Trophoblast cell (in vitro differentiated cells and primary cell): ENCODE measurements at regions not wholly inside any gene's neighbourhood (a gene's known extent, or its start where the extent isn't known, plus 50 kb on each side); places are given as distances from the start of the nearest gene placed in this dataset.

Experiments used
- DNase-seq, 2 donors: peaks; one replicate each; pipeline ENCODE4 v3.0.0-alpha.2; 2016
- H2AFZ ChIP-seq: 2 replicates; pipeline ENCODE4 v1.6.1; 2013; ENCODE audit warnings: low read length, moderate library complexity, mild to moderate bottlenecking; ENCODE audit not compliant: insufficient read depth, poor library complexity
- H2AK5ac ChIP-seq: 2 replicates; pipeline ENCODE4 v1.6.1; 2013; ENCODE audit warnings: mild to moderate bottlenecking, low read length
- H2BK120ac ChIP-seq: 2 replicates; pipeline ENCODE4 v1.6.1; 2013; ENCODE audit warnings: low read length, mild to moderate bottlenecking, moderate library complexity; ENCODE audit not compliant: insufficient read depth, poor library complexity
- H2BK12ac ChIP-seq: 2 replicates; pipeline ENCODE4 v1.6.1; 2013; ENCODE audit warnings: mild to moderate bottlenecking, low read length, moderate library complexity
- H2BK5ac ChIP-seq: 2 replicates; pipeline ENCODE4 v1.6.1; 2013; ENCODE audit warnings: low read length, low read depth, moderate library complexity, mild to moderate bottlenecking; ENCODE audit not compliant: poor library complexity
- H3K14ac ChIP-seq: 2 replicates; pipeline ENCODE4 v1.6.1; 2013; ENCODE audit warnings: mild to moderate bottlenecking, low read length
- H3K18ac ChIP-seq: 2 replicates; pipeline ENCODE4 v1.6.1; 2013; ENCODE audit warnings: mild to moderate bottlenecking, low read length
- H3K23ac ChIP-seq: 2 replicates; pipeline ENCODE4 v1.6.1; 2013; ENCODE audit warnings: low read length
- H3K27ac ChIP-seq: 2 replicates; pipeline ENCODE4 v1.5.1; 2013; ENCODE audit warnings: low read depth, mild to moderate bottlenecking, inconsistent platforms, low read length, moderate library complexity
- H3K27me3 ChIP-seq: 2 replicates; pipeline ENCODE4 v1.6.1; 2013; ENCODE audit warnings: inconsistent platforms, mild to moderate bottlenecking, low read length, moderate library complexity; ENCODE audit not compliant: insufficient read depth
- H3K36me3 ChIP-seq, 2 experiments: 1 replicate in 1 of 2; 2 replicates in 1 of 2; pipeline ENCODE4 v1.6.1; 2013; ENCODE audit warnings: low read length in 2 of 2, mild to moderate bottlenecking in 2 of 2, moderate library complexity in 1 of 2; ENCODE audit not compliant: insufficient read depth in 2 of 2, control insufficient read depth in 1 of 2
- H3K4ac ChIP-seq: 2 replicates; pipeline ENCODE4 v1.6.1; 2013; ENCODE audit warnings: low read depth, mild to moderate bottlenecking, low read length, moderate library complexity
- H3K4me1 ChIP-seq, 2 experiments: 1 replicate in 1 of 2; 2 replicates in 1 of 2; pipeline ENCODE4 v1.6.1; 2013; ENCODE audit warnings: low read length in 2 of 2, mild to moderate bottlenecking in 2 of 2, moderate library complexity in 1 of 2; ENCODE audit not compliant: insufficient read depth in 2 of 2, control insufficient read depth in 1 of 2
- H3K4me2 ChIP-seq: 2 replicates; pipeline ENCODE4 v1.6.1; 2013; ENCODE audit warnings: inconsistent platforms, mild to moderate bottlenecking, low read length, moderate library complexity
- H3K4me3 ChIP-seq: 2 replicates; pipeline ENCODE4 v1.5.1; 2013; ENCODE audit warnings: mild to moderate bottlenecking, low read depth, low read length, inconsistent platforms
- H3K79me1 ChIP-seq: one replicate; pipeline ENCODE4 v1.6.1; 2013; ENCODE audit warnings: low read length
- H3K79me2 ChIP-seq: 2 replicates; pipeline ENCODE4 v1.6.1; 2013; ENCODE audit warnings: low read length, mild to moderate bottlenecking; ENCODE audit not compliant: control insufficient read depth, insufficient read depth, poor library complexity
- H3K9ac ChIP-seq: 2 replicates; pipeline ENCODE4 v1.6.1; 2013; ENCODE audit warnings: mild to moderate bottlenecking, low read length
- H3K9me3 ChIP-seq: 2 replicates; pipeline ENCODE4 v1.6.1; 2013; ENCODE audit warnings: low read depth, mild to moderate bottlenecking, control low read depth, inconsistent platforms, low read length; ENCODE audit not compliant: insufficient read depth
- H4K12ac ChIP-seq: 2 replicates; pipeline ENCODE4 v1.6.1; 2013; ENCODE audit warnings: low read depth, mild to moderate bottlenecking, low read length, moderate library complexity
- H4K8ac ChIP-seq: 2 replicates; pipeline ENCODE4 v1.6.1; 2013; ENCODE audit warnings: low read depth, mild to moderate bottlenecking, low read length, moderate library complexity
- H4K91ac ChIP-seq: one replicate; pipeline ENCODE4 v1.6.1; 2013; ENCODE audit warnings: low read depth, mild to moderate bottlenecking, low read length, moderate library complexity
- WGBS: extraction: QIAGEN DNeasy Blood & Tissue Kit; methylation state at CpG from one replicate; pipeline ENCODE4 v1.1.7; 2013; ENCODE audit warnings: missing lambda C conversion rate; ENCODE audit not compliant: insufficient read length, insufficient coverage; ENCODE audit errors: extremely low coverage; 5-methylcytosine and 5-hydroxymethylcytosine counted together

DNA sequence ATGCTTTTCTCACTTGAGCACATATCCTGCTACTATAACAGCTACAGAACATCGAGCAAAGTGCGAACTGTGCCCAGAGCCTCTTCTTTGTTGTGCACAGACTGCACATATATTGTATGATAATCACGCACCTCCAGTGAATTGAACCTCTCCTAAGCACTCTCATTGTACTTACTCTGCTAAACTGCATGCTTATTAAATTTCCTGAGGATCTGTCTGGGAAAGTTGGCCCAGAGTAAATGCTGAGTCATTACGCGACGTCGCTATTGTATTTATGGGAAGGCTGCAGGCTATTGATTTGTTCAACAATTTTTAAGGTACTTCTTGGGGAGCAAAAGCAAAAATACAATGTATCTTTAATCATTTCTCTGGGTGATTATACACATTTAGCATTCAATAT lies 399.6 kb upstream of the DSEL start:
- H2AFZ ChIP-seq = no peak overlapping the region
- H3K9me3 ChIP-seq = no peaks in the 10 kb centered on the region
- H2BK5ac ChIP-seq = no peak overlapping the region
- H3K36me3 ChIP-seq = no peaks in the 10 kb centered on the region
- no peak overlapping the region for H3K4me3 ChIP-seq
- no CpG with 5 or more reads among the region's 7 CpGs for WGBS
- H4K91ac ChIP-seq = no peak overlapping the region
- no peaks in the 10 kb centered on the region for H3K79me2 ChIP-seq
- H3K4me2 ChIP-seq = no peak overlapping the region
- no peak overlapping the region for H3K4ac ChIP-seq
- H2AK5ac ChIP-seq = no peak overlapping the region
- H2BK12ac ChIP-seq = no peak overlapping the region
- H3K14ac ChIP-seq = no peak overlapping the region
- DNase-seq = no peak
- no peak overlapping the region for H3K18ac ChIP-seq
- no peak overlapping the region for H3K27ac ChIP-seq
- no peak overlapping the region for H4K12ac ChIP-seq
- H3K4me1 ChIP-seq = peaks cover 0 to 3% of the 10 kb centered on the region in 2 experiments
- no peak overlapping the region for H2BK120ac ChIP-seq
- no peaks in the 10 kb centered on the region for H3K27me3 ChIP-seq
- H3K79me1 ChIP-seq = no peaks in the 10 kb centered on the region
- no peak overlapping the region for H4K8ac ChIP-seq
- H3K9ac ChIP-seq = no peak overlapping the region
- H3K23ac ChIP-seq = no peak overlapping the region

DNA sequence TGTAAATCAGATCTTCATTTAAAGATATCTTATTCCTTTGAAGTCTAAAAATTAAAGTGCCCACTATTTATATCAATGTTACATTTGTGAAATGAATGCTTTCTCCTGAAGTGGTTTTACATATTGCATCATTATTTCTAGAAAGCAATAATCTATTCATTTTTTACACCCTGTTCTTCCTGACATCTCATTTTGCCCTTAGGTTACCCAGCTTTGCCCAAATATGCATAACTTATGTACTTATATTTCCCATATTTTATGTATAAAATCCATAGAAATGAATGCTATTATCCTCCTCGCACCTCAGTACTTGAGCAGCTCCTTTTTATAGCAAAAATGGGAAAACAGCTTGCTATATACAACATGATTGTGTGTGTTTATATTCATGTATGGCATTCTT lies 396.5 kb upstream of the DSEL start:
- H2BK5ac ChIP-seq = no peak overlapping the region
- no peak overlapping the region for H3K23ac ChIP-seq
- no peaks in the 10 kb centered on the region for H3K9me3 ChIP-seq
- no peak overlapping the region for H3K4me3 ChIP-seq
- no peak overlapping the region for H3K18ac ChIP-seq
- peaks cover 0 to 3% of the 10 kb centered on the region in 2 experiments for H3K4me1 ChIP-seq
- no peak overlapping the region for H2BK120ac ChIP-seq
- H3K4me2 ChIP-seq = no peak overlapping the region
- H3K79me2 ChIP-seq = no peaks in the 10 kb centered on the region
- no peak for DNase-seq
- no peaks in the 10 kb centered on the region for H3K27me3 ChIP-seq
- H4K8ac ChIP-seq = no peak overlapping the region
- H4K12ac ChIP-seq = no peak overlapping the region
- H3K79me1 ChIP-seq = no peaks in the 10 kb centered on the region
- H2AK5ac ChIP-seq = no peak overlapping the region
- no peak overlapping the region for H4K91ac ChIP-seq
- no peak overlapping the region for H3K4ac ChIP-seq
- H3K9ac ChIP-seq = no peak overlapping the region
- H2BK12ac ChIP-seq = no peak overlapping the region
- no peak overlapping the region for H3K14ac ChIP-seq
- no peaks in the 10 kb centered on the region for H3K36me3 ChIP-seq
- H2AFZ ChIP-seq = no peak overlapping the region
- no CpG with 5 or more reads among the region's 1 CpG for WGBS
- no peak overlapping the region for H3K27ac ChIP-seq

GRCh38 chr18:67901573-67901972 lies 385.1 kb upstream of the DSEL start:
- H2AFZ ChIP-seq = no peak overlapping the region
- no peak overlapping the region for H3K14ac ChIP-seq
- no peaks in the 10 kb centered on the region for H3K79me1 ChIP-seq
- no peak overlapping the region for H2BK12ac ChIP-seq
- no peak overlapping the region for H3K9ac ChIP-seq
- no peak overlapping the region for H2BK120ac ChIP-seq
- no peaks in the 10 kb centered on the region for H3K27me3 ChIP-seq
- no peak overlapping the region for H3K18ac ChIP-seq
- no peak overlapping the region for H2BK5ac ChIP-seq
- no CpG with 5 or more reads among the region's 5 CpGs for WGBS
- H3K4me1 ChIP-seq = no peaks in the 10 kb centered on the region
- no peaks in the 10 kb centered on the region for H3K79me2 ChIP-seq
- H4K91ac ChIP-seq = no peak overlapping the region
- H3K4me2 ChIP-seq = no peak overlapping the region
- no peak overlapping the region for H3K27ac ChIP-seq
- H4K12ac ChIP-seq = no peak overlapping the region
- H2AK5ac ChIP-seq = no peak overlapping the region
- H3K9me3 ChIP-seq = no peaks in the 10 kb centered on the region
- DNase-seq = no peak
- no peak overlapping the region for H4K8ac ChIP-seq
- no peak overlapping the region for H3K4me3 ChIP-seq
- no peaks in the 10 kb centered on the region for H3K36me3 ChIP-seq
- H3K23ac ChIP-seq = no peak overlapping the region
- no peak overlapping the region for H3K4ac ChIP-seq

- Histone ChIP-seq H3K14ac (no peak overlapping the region), H3K23ac (no peak overlapping the region), H3K4me3 (no peak overlapping the region), H3K9me3 (no peaks in the 10 kb centered on the region), H2AK5ac (no peak overlapping the region), H4K12ac (no peak overlapping the region), H2BK12ac (no peak overlapping the region), H3K4me1 (no peaks in the 10 kb centered on the region), H3K27me3 (no peaks in the 10 kb centered on the region), H2BK5ac (no peak overlapping the region), H3K79me2 (no peaks in the 10 kb centered on the region), H3K36me3 (no peaks in the 10 kb centered on the region), H3K9ac (no peak overlapping the region), H4K91ac (no peak overlapping the region), H3K4ac (no peak overlapping the region), H2AFZ (no peak overlapping the region), H3K18ac (no peak overlapping the region), H3K79me1 (no peaks in the 10 kb centered on the region), H3K4me2 (no peak overlapping the region), H4K8ac (no peak overlapping the region), H3K27ac (no peak overlapping the region), H2BK120ac (no peak overlapping the region)
- no CpG with 5 or more reads among the region's 1 CpG for WGBS
- no peak for DNase-seq
Observed at GRCh38 chr18:67896451-67896850, 379.9 kb upstream of the DSEL start.
